ENCODE measurements at regions not wholly inside any gene's neighbourhood (a gene's known extent, or its start where the extent isn't known, plus 50 kb on each side); places are given as distances from the start of the nearest gene placed in this dataset.

DNA sequence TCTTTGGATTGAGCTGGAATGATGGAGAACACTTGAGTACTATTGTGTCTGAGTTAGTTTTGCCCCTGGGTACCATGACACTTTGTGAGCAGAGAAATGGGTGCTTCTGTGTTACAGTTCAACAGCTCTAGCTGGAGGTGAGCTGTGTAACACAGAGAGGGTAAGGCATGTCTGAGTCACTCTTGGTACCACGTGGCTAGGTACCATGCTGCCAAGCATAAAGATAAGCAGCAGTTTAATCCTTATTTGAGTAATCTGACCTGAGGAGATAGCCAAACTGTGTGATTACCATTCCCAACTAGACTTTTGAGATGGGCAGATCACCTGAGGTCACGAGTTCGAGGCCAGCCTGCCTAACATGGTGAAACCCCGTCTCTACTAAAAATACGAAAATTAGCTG lies 122.0 kb downstream of the OLFM4 start:
- DNase-seq, result no peak

DNA sequence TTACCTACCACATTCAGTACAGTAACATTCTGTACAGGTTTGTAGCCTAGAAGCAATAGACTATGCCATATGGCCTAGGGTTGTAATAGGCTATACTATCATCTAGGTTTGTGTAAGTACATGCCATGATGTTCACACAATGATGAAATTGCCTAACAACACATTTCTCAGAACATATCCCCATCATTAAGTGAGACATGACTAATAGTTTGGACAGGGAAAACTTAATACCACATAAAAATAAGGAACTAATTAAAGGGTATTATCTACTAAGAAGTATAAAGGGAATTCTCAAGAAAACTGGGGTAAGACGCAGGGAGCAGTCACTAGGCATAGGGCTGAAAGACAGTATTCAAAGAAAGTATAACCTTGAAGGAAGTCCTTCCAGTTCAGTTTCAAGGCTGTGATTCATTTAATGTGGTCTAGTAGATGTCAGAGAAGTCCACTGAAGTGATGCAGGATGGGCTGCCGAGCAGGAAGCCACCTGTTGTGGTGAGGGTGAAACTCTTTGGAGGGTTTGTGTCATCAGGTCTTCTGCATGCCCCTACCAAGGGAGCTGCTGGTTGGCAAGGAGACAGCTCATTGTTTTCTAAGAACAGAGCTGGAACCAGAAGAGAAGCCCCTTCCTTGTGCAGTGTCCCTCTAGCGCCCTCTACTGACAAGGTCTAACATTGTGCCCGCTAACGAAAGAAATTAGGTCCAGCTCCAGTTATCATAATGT lies 122.9 kb downstream of the OLFM4 start:
- DNase-seq, result peak; percentile 7 to 35

DNA sequence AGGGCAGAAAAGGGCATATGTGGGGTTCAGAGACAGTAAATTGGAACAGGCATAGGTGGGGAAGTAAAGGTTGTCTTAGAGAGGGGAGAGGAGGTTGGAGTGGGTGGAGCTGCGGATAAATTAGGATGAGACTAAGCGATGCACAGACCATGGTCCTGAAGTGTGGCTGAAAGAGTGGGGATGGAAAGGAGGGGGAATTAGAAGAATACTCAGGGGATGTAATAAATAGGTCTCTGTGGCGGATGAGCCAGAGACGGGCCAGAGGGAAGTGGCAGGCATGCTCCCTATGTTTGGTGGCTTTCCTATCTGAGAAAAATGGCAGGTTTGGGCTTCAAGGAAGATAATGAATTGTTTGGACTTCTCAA lies 123.4 kb downstream of the OLFM4 start:
- DNase-seq, result no peak

DNA sequence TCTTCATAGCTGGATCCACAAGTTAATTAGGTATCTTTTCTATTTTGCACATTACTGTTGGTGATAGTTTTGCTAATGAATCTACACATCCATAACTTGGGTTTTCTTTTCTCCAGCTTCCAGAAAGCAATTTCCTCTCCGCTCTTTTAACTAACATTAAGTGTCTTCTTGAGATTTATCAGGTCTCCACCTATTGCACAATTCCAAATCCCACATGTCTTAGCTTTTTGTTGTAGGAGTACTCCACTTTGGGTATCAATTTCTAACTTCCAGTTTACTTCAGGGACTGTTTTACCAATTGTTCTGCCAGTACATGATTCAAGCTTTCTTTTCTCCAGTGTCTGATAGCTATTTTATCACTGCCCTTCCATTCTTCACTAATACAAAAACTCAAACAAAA lies 129.6 kb downstream of the OLFM4 start:
- no peak for DNase-seq

DNA sequence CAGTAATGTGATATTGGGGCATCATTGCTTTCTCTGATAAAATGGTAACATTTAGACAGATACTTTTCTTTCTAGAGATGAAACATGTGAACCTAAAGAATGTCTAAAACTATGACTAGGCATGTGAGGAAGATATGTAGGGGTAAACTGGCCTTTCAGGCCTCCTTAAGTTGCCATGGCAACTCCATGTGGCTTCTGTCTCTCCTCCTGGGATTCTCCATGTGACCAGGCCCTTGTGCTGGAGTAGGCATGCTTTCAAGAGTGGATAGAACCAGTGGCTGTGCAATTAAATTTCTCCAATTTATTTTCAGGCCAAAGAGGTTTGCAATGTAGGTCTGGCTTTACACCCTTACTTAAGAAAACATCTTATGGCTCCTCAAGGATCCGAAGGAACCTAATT lies 130.8 kb downstream of the OLFM4 start:
- DNase-seq, result no peak

DNA sequence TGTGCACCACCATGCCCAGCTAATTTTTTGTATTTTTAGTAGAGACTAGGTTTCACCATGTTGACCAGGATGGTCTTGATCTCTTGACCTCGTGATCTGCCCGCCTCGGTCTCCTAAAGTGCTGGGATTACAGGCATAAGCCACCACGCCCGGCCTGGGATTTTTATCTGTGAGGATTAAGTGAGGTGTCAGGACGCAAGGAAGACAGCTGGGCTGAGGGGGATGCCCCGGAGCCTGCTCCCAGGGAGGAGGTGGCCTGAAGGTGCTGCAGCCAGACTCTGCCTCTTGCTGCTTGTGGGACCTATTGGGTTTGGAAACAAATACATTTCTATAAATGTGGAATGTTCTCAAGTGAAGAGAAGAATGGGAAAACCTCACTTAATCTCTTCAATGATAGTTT lies 131.6 kb downstream of the OLFM4 start:
- DNase-seq, result no peak

DNA sequence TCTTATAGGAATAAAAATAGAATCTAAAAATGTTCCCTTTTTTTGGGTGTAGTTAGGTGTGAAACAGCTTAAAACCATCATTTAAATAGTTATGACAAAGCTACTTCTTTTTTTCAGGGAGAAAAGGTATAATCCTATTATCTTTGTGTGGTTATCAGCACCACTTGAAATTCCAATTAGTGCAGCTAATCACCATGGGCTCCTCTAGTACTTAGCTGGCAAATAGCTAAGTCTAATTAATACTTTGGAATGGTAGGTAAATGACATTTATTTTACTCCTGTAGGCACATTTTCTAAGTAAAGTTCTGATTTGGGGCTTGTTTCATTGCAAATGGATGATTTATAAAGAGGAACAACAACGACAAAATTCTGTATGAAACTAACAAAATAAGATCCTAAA lies 132.6 kb downstream of the OLFM4 start:
- DNase-seq, result no peak

DNA sequence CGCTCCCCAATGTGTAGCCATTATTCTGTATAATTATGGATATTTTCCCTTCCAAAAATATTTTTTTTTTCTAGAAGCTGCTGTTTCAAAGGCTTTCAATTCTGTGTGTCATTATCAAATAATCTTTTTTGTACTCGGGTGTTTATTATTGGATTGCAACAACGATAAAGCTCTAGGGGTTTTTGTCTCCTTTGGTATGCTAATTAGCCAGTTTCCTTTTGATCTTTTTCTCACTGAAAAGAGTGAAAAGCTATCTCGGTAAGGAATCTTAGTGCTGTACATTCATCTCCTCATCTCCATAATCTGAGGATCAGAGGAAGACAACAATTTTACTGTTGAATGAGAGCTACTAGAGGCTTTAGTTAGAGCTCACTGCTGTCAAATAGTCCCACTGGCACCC lies 136.6 kb downstream of the OLFM4 start:
- DNase-seq, result no peak

DNA sequence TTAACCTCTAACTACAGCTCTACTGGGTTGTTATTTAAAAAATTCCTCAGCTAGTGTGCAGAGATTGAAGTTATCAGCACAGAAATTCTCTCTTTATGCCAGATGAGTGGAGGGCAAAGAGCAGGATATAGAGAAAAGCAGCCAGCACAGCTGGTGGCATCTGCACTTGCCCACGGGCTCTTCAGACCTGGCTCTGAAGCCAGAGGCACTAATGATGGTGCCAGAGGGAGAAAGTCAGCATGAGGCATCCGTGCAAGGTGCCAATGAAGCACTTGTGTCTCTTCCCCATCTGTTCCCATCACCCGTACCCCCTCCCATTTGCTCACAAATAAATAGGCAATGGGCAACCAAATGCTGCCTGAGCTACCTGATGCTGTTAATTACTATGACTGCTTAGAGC lies 138.9 kb downstream of the OLFM4 start:
- no peak for DNase-seq

DNA sequence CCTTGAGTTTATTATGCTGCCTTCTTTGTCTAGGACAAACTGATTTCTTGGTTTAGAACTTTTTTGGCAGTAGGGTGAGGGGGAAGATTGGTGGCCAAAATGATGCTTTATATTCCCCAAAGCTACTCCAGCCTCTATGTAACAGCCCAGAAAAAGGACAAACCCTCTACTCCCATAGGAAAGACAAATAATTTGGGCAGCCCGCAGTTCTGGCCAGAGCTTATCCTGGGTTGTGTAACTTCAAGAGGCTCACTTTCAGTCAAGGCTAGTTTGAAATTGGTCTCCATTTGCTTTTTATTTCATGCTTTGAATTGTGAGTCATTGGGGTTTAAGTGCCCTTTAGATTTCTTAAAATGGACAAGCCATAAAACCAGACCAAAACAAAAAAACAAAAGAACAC lies 142.3 kb downstream of the OLFM4 start:
- DNase-seq, result no peak

DNA sequence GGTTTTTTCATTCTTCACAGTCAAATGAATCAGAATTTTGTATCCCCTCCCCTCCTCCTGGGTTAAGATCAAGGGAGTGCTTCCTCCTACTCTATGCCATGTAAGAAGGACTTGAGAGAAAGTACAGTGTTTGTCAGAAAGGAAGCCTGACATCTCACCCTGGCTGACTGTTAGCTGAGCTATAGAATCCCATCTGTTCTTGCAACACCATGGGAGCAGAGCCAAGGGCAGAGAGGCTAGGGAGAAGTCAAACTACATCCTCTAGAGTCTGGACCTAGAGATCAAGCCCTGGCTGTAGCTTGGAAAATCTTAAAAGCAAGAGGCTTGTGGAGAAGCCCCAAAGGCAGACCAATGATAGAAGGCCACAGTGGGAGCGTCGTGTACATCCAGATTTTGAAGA lies 145.9 kb downstream of the OLFM4 start:
- DNase-seq, result no peak

DNA sequence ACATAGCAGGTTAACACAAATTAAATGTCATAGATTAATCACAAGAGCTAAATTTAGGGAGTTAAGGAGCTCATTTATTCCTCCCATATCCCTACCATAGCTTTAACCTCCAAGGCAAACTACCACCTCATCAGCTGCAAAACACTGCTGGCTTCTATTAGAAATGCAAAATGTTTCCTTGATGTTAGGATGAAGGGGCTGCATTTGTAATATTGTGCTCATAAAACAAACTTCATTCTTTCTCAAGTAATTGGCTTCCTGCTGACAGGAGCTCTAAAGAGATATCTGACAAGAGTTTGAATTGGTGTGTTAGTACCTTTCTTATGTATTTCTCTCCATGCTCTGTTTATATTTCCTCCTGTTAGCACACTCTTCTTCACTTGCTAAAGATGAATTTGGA lies 152.1 kb downstream of the OLFM4 start:
- no peak for DNase-seq

DNA sequence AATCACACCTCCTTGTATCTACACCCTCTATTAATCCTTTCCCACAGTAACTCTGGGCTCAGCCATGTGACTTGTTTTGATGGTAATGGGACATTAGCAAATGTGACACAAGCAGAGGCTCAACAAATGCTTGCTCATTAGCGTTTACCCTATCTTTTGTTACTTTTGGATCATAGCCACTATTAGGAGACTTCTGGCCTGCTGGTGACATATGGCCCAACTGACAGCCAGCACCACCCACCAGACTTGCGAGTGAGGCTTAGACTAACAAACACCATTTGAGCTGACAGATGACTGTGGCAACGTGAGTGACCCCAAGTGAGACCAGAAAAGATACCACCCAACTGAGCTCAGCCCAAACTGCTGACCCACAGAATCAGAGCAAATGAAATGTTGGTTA lies 154.1 kb downstream of the OLFM4 start:
- no peak for DNase-seq

DNA sequence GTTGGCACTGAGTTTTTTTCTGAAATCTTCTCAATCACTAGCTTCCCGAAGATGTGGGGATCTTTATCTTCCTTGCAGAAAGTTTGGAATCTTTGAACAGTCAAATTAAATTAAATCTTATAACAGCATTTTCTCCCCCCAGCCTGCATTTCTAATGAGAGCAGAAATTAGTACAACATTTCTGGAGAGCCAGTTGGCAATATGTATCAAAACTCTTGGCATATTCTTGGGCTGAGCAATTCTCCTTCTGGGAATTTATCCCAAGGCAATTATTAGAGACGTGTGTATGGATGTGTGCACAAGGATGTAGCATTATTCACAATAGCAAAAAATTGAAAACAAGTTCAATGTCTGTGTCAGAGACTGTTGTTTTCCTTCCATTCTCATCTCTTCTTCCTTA lies 159.5 kb downstream of the OLFM4 start:
- no peak for DNase-seq

DNA sequence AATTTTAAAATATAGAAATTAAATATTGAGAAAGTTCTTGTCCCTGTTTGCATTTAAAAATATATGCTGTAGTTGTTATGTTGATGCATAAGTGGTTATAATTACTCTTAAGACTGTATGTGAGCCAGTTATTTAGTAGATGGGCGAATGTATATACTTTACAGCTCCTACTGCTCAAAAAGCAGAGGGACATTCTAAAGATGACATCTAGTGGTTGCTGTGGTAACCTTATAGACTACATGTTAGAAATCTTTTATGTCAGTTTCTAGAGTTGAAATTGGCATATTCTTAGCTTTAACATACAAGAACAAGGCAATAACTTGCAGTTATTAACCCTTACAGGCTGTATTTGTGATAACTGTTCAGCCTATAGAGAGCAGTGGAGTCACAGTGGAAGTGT lies 160.5 kb downstream of the OLFM4 start:
- DNase-seq, result peak in 1 of 2 experiments; percentile 7

DNA sequence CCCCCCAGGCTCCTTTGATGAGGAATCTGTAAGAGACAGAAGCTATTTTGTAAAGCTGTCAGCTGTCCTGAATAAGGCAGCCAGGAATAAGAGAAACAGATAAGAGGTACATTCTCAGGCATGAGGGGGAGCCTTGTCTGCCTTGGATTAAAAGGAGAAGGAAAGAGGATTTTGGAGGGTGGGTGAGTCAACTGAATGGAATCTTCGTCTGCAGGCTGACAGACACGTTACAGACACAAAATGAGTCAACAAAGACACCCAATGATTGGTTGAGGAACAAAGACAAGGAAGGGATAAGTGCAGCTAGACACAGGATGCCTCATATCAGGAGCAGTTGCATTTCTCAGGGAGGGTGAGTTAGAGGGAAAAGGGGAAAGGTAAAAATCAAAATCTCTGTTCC lies 162.5 kb downstream of the OLFM4 start:
- DNase-seq, result peak in 1 of 2 experiments; percentile 6

DNA sequence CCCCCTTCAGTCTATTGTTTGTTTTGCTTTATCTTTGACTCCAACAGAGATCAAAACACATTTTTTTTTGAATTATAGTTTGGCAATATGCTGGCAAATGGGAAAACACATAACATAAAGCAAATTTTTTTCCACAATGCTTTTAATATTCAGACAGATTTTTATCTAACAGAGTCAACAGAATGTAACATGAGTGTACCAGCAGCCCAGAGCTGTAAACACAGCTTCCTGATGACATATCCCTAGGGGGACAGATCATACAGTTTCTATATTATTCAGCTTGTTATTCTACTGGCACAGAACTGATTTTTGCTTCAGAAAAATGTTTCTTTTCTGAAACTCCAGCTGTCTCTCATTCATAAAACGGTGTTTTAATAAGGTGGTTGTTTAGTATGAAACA lies 168.8 kb downstream of the OLFM4 start:
- no peak for DNase-seq

DNA sequence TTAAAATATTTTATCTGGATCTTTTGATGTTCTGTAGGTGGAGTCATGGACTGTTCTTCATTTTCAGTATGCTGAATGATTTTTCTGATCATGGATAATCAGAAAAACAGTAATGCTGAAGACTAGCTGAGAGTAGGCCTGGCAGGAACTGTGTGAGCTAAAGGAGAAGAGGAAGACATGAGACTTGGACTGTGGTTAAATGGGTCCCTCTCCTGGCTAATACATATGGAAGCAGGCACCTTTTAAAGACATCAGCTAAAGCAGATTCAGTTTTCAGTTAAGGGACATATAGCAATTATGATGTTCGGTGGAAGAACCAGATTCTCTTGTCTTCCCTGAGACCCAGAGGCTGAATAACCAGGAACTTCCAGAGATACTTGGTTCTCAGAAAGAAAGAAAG lies 169.4 kb downstream of the OLFM4 start:
- peak in 1 of 2 experiments; percentile 3 for DNase-seq

DNA sequence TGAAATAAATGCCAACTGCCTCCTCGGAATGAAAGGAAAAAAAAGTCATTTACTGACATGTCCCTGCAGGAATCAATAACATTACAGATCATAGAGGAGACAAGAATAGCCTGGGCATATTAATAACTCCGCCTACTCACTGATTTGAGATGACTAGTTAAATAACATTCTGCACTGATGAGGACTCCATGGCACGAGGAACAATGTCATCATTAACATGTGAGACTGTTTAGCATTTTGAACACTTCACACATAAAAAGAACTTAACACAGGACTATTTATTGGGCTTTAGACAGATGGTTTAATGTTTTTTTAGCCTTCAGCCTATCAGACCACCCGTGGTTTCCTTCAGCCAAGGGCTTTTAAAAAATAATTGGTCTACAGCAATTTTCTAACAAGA lies 170.1 kb downstream of the OLFM4 start:
- no peak for DNase-seq

DNA sequence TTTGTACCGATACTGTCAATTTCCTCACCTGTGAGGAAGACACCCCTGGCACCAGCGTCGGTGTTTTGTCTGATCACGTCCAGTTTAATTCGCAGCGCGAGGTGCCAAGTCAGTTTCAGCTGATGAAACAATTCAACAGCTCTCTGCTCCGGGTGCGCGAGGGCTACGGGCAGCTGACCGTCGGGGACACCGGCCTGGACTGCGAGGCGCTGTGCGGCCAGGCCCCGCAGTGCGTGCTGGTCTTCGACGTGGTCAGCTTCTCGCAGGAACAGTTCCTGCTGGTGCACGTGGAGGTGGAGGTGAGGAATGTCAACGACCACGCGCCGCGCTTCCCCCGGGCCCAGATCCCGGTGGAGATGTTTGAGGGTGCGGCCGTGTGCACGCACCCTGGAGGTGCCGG lies 171.5 kb downstream of the OLFM4 start:
- no peak for DNase-seq

DNA sequence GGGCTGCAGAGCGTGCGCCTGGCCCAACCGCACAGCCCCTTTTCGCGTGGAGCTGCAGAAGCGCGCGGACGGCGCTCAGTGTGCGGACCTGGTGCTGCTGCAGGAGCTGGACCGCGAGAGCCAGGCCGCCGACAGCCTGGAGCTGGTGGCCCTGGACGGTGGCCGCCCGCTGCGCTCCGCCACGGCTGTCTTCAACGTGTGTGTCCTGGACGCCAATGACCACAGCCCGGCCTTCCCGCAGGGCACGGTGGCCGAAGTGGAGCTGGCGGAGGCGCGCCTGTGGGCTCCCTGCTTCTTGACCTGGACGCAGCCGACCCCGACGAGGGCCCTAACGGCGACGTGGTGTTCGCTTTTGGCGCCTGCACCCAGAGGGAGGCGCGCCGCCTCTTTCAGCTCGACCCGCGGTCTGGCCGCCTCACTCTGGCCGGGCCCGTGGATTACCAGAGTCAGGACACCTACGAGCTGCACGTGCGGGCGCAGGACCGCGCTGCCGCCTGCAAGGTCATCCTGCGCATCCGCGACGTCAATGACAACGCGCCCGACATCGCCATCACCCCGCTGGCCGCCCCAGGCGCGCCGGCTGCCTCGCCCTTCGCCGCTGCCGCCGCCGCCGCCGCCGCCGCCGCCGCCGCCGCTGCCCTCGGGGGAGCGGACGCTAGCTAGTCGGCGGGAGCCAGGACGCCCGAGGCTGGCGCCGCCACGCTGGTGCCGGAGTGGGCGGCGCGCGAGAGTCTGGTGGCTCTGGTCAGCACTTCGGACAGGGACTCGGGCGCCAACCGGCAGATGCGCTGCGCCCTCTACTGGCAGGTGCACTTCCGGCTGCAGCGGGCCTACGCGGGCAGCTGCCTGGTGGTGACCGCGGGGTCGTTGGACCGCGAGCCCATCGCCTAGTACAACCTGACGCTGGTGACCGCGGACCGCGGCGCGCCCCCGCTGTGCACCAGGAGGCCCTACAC lies 172.2 kb downstream of the OLFM4 start:
- no peak for DNase-seq

DNA sequence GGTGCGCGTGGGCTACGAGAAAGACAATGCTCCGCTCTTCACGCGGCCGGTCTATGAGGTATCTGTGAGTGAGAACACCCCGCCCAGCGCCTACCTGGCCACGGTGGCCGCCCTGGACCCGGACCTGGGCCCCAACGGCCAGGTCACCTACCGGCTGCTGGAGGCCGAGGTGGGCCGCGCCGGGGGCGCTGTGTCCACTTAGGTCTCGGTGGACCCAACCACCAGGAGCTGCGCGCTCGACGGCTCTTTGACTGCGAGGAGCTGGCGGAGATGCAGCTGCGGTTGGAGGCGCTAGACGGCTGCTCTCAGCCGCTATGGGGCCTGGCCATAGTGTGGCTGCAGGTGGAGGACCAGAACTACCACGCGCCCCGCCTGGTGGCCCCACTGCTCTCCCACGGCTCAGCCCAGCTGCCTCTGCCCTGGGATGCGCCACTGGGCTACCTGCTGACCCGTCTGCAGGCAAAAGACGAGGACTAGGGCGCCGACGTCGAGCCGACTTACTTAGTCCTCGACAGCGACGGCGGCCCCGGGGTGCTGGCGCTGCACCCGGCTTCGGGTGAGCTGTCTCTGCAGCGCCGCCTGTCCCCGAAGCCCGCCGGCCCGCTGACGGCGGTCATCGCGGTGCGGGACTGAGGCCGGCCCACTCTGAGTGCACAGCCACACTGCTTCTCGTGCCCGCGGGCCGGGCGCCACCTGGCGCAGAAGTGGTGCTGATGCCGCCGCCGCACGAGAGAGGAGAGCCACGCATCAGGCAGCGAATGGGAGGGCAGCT lies 173.0 kb downstream of the OLFM4 start:
- peak in 1 of 2 experiments; percentile 2 for DNase-seq

DNA sequence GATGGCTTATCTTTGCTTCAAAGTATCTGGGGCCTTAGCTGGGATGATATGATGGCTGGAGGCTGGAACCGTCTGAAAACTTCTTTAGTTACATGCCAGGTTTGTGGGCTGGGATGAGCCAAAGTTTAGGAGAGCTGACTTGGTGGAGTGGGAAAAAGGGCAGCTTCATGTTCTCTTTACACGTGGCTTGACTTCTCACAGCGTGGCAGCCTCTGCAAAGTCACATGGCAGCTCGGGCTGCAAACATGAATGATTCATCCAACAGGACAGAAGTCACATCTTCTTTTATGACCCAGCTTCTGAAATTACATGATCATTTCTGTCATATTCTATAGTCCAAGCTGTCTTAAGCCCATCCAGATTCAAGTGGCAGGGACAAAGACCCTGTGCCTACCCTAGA lies 176.0 kb downstream of the OLFM4 start:
- no peak for DNase-seq

DNA sequence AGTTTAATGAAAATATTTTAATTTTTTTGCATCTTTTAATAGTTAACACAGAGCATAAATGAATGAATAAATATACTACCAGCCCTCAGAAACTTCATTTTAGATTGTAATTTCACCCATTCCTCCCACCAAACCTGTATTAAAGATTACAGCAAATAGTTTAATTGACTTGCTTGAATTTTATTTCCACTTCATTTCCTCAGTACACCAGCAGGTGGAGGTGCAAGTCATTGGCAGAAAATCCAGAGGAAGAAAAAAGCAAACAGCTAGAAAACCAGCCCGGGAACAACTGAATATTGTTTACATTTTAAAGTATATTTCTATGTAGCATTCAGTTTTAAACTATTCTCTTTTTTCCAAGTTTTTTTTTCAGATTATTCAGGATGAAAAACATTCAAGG lies 177.8 kb downstream of the OLFM4 start:
- peak in 1 of 2 experiments; percentile 1 for DNase-seq
